Neural cell (in vitro differentiated cells): ENCODE measurements at regions not wholly inside any gene's neighbourhood (a gene's known extent, or its start where the extent isn't known, plus 50 kb on each side); places are given as distances from the start of the nearest gene placed in this dataset.

Experiments used
- H2AFZ ChIP-seq: fragments of 200-600, 300-800 bp; sonication (generic), shearing (Covaris generic); 2 replicates; pipeline ENCODE4 v1.6.0; 2014; ENCODE audit warnings: low read depth, mild to moderate bottlenecking, antibody characterized with exemption, low read length, moderate library complexity
- H3F3A ChIP-seq: fragments of 200-600 bp; shearing (Covaris generic); 2 replicates; pipeline ENCODE4 v1.6.1; 2016; ENCODE audit warnings: mild to moderate bottlenecking, moderate library complexity, mixed read lengths, antibody characterized with exemption, low read length; ENCODE audit not compliant: insufficient read depth, poor library complexity, severe bottlenecking
- H3K27ac ChIP-seq: fragments of 200-600, 300-800 bp; sonication (generic), shearing (Covaris generic); 2 replicates; pipeline ENCODE4 v1.5.1; 2014; ENCODE audit warnings: mild to moderate bottlenecking, low read length, moderate library complexity
- H3K27me3 ChIP-seq: fragments of 300-800, 200-600 bp; sonication (generic), shearing (Covaris generic); 2 replicates; pipeline ENCODE4 v1.6.0; 2014; ENCODE audit warnings: mild to moderate bottlenecking, low read depth, low read length, moderate library complexity; ENCODE audit not compliant: insufficient read depth
- H3K36me3 ChIP-seq: fragments of 300-800, 200-600 bp; sonication (generic), shearing (Covaris generic); 2 replicates; pipeline ENCODE4 v1.5.1; 2014; ENCODE audit warnings: mild to moderate bottlenecking, antibody characterized with exemption, low read length, moderate library complexity; ENCODE audit not compliant: insufficient read depth
- H3K4me2 ChIP-seq: fragments of 300-800, 200-600 bp; sonication (generic), shearing (Covaris generic); 2 replicates; pipeline ENCODE4 v1.6.0; 2014; ENCODE audit warnings: mild to moderate bottlenecking, low read length
- H3K4me3 ChIP-seq: fragments of 300-800, 200-600 bp; sonication (generic), shearing (Covaris generic); 2 replicates; pipeline ENCODE4 v1.5.1; 2014; ENCODE audit warnings: mild to moderate bottlenecking, low read length, moderate library complexity
- H3K79me2 ChIP-seq: fragments of 200-600 bp; shearing (Covaris generic); replicated peaks from 2 replicates; pipeline ENCODE4 v1.6.0; 2014; ENCODE audit warnings: mild to moderate bottlenecking, low read length, moderate library complexity; ENCODE audit not compliant: insufficient read depth
- H3K9ac ChIP-seq: fragments of 300-800, 200-600 bp; sonication (generic), shearing (Covaris generic); 2 replicates; pipeline ENCODE4 v1.6.1; 2016; ENCODE audit warnings: mild to moderate bottlenecking, low read length, mixed read lengths
- H3K9me2 ChIP-seq: fragments of 200-600 bp; shearing (Covaris generic); 2 replicates; pipeline ENCODE4 v1.6.1; 2016; ENCODE audit warnings: mild to moderate bottlenecking, low read length, mixed read lengths; ENCODE audit not compliant: insufficient read depth
- H3K9me3 ChIP-seq: fragments of 200-600, 300-800 bp; sonication (generic), shearing (Covaris generic); 2 replicates; pipeline ENCODE4 v1.6.1; 2016; ENCODE audit warnings: mild to moderate bottlenecking, mixed run types, low read length, moderate library complexity, mixed read lengths
- H4K20me1 ChIP-seq: fragments of 200-600 bp; shearing (Covaris generic); 2 replicates; pipeline ENCODE4 v1.6.1; 2016; ENCODE audit warnings: mild to moderate bottlenecking, mixed run types; ENCODE audit not compliant: insufficient read depth
- EP300 ChIP-seq: fragments of 450-650 bp; conservative IDR thresholded peaks from 2 replicates; pipeline ENCODE4 v1.6.1; 2014; ENCODE audit warnings: antibody characterized with exemption, mild to moderate bottlenecking, moderate library complexity; ENCODE audit not compliant: poor library complexity, severe bottlenecking
- EZH2 ChIP-seq: fragments of 200-600, 300-800 bp; shearing (Covaris generic), sonication (generic); IDR thresholded peaks from 2 replicates; pipeline ENCODE4 v1.6.1; 2014; ENCODE audit warnings: antibody characterized with exemption, low read length, borderline replicate concordance, mild to moderate bottlenecking; ENCODE audit not compliant: insufficient read depth, poor library complexity, severe bottlenecking
- MXI1 ChIP-seq: fragments of 450-650 bp; conservative IDR thresholded peaks from 2 replicates; pipeline ENCODE4 v1.6.1; 2014; ENCODE audit warnings: antibody characterized with exemption, mild to moderate bottlenecking; ENCODE audit not compliant: poor library complexity, severe bottlenecking
- POLR2AphosphoS5 ChIP-seq: IDR thresholded peaks from 2 replicates; pipeline ENCODE4 v1.6.1; 2012
- RAD21 ChIP-seq: fragments of 450-650 bp; conservative IDR thresholded peaks from 2 replicates; pipeline ENCODE4 v1.6.1; 2014; ENCODE audit warnings: antibody characterized with exemption, mild to moderate bottlenecking, moderate library complexity
- SMC3 ChIP-seq: fragments of 450-650 bp; conservative IDR thresholded peaks from 2 replicates; pipeline ENCODE4 v1.6.1; 2014; ENCODE audit warnings: antibody characterized with exemption, mild to moderate bottlenecking, moderate library complexity; ENCODE audit not compliant: poor library complexity
- TAF1 ChIP-seq: IDR thresholded peaks from 2 replicates; pipeline ENCODE4 v1.6.1; 2012; ENCODE audit warnings: low read depth
- TF ChIP-seq, protein P1 (sequence below): fragments of 450-650 bp; IDR thresholded peaks from 2 replicates; pipeline ENCODE4 v1.5.1; 2014; ENCODE audit warnings: antibody characterized with exemption, mild to moderate bottlenecking, moderate library complexity; ENCODE audit not compliant: poor library complexity, severe bottlenecking
- TF ChIP-seq, protein P2 (sequence below): IDR thresholded peaks from 2 replicates; pipeline ENCODE4 v1.6.1; 2012; ENCODE audit warnings: borderline replicate concordance

DNA sequence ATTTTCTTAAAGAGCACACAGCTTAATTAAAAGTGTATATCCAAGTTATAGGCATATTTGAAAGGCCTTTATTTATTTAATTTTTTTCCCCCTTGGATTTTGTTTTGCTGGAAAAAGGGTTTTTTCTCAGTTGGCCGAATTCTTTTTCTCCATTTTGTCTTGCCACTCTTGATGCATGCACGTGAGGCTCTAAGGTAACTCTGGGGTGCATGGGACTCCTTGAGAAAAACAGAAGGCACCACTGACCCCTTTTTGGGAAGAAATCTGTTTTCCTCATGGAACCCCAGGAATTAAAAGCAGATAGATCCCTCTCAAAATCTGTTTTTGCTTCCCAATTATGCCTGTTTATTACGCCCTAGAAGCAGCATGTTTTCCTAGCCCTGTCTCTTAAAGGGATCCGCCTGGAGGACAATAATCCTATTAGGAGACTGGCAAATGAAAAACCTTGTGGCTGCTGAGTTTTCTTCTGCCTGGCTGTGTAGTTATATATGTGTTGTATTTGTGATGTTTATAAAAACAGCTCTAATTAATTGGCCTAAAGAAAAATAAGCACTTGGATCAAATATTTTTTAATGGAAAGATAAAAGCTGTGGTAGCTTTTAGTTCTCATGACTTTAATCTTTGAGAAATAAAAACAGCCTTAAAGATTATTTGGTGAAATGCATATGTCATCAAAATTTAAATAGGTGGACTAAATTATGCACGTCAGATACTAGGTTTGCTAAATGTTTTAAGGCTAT, 435.1 kb upstream of the CDH9 start:
- Histone ChIP-seq H3K9ac (no peak overlapping the region), H3K27ac (no peak overlapping the region)

DNA sequence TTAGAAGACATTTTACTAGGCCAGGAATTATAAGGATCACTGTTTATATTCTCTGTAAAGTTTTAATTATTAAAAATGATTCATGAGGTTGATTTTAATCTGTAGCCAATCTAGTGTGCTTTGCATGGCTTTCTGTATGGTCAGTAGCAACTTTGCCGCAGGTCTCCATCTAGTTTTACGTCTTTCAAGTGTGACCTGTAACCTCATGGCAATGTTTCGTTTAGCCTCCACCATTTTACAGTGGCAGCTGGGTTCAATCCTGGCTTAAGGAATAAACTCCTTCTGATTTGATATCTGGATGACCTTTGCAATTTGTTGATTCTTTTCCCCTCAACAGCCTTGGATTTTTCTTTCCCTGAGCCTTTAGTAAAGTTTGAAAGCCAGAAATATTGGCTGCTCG, 434.5 kb upstream of the CDH9 start:
- H3K36me3 ChIP-seq, result no peaks in the 10 kb centered on the region
- no peak overlapping the region for H3K9ac ChIP-seq
- no peaks in the 10 kb centered on the region for H3F3A ChIP-seq
- no peaks in the 10 kb centered on the region for H3K9me3 ChIP-seq
- TF ChIP-seq EZH2 (no peak), SMC3 (no peak), MXI1 (no peak), TAF1 (no peak), EP300 (no peak), POLR2AphosphoS5 (no peak), RAD21 (no peak)
- TF ChIP-seq, protein P1, sequence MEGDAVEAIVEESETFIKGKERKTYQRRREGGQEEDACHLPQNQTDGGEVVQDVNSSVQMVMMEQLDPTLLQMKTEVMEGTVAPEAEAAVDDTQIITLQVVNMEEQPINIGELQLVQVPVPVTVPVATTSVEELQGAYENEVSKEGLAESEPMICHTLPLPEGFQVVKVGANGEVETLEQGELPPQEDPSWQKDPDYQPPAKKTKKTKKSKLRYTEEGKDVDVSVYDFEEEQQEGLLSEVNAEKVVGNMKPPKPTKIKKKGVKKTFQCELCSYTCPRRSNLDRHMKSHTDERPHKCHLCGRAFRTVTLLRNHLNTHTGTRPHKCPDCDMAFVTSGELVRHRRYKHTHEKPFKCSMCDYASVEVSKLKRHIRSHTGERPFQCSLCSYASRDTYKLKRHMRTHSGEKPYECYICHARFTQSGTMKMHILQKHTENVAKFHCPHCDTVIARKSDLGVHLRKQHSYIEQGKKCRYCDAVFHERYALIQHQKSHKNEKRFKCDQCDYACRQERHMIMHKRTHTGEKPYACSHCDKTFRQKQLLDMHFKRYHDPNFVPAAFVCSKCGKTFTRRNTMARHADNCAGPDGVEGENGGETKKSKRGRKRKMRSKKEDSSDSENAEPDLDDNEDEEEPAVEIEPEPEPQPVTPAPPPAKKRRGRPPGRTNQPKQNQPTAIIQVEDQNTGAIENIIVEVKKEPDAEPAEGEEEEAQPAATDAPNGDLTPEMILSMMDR, result no peak
- TF ChIP-seq, protein P2, sequence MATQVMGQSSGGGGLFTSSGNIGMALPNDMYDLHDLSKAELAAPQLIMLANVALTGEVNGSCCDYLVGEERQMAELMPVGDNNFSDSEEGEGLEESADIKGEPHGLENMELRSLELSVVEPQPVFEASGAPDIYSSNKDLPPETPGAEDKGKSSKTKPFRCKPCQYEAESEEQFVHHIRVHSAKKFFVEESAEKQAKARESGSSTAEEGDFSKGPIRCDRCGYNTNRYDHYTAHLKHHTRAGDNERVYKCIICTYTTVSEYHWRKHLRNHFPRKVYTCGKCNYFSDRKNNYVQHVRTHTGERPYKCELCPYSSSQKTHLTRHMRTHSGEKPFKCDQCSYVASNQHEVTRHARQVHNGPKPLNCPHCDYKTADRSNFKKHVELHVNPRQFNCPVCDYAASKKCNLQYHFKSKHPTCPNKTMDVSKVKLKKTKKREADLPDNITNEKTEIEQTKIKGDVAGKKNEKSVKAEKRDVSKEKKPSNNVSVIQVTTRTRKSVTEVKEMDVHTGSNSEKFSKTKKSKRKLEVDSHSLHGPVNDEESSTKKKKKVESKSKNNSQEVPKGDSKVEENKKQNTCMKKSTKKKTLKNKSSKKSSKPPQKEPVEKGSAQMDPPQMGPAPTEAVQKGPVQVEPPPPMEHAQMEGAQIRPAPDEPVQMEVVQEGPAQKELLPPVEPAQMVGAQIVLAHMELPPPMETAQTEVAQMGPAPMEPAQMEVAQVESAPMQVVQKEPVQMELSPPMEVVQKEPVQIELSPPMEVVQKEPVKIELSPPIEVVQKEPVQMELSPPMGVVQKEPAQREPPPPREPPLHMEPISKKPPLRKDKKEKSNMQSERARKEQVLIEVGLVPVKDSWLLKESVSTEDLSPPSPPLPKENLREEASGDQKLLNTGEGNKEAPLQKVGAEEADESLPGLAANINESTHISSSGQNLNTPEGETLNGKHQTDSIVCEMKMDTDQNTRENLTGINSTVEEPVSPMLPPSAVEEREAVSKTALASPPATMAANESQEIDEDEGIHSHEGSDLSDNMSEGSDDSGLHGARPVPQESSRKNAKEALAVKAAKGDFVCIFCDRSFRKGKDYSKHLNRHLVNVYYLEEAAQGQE, result no peak
- H4K20me1 ChIP-seq, result no peaks in the 10 kb centered on the region
- H2AFZ ChIP-seq, result no peak overlapping the region
- H3K4me3 ChIP-seq, result no peak overlapping the region
- no peak overlapping the region for H3K27ac ChIP-seq
- H3K9me2 ChIP-seq, result no peaks in the 10 kb centered on the region
- H3K27me3 ChIP-seq, result no peaks in the 10 kb centered on the region
- H3K79me2 ChIP-seq, result peaks cover 5% of the 10 kb centered on the region
- H3K4me2 ChIP-seq, result no peak overlapping the region

More for the DNA sequence above, 435.1 kb upstream of the CDH9 start:
- no peaks in the 10 kb centered on the region for H3F3A ChIP-seq
- no peaks in the 10 kb centered on the region for H4K20me1 ChIP-seq
- H3K79me2 ChIP-seq, result peaks cover 5% of the 10 kb centered on the region
- TF ChIP-seq RAD21, result no peak
- TF ChIP-seq MXI1, result no peak
- TF ChIP-seq EZH2, result no peak
- TF ChIP-seq TAF1, result no peak
- no peak for TF ChIP-seq SMC3
- H3K27me3 ChIP-seq, result no peaks in the 10 kb centered on the region
- no peak overlapping the region for H3K4me2 ChIP-seq
- H3K9me3 ChIP-seq, result no peaks in the 10 kb centered on the region
- no peaks in the 10 kb centered on the region for H3K36me3 ChIP-seq
- no peaks in the 10 kb centered on the region for H3K9me2 ChIP-seq
- H3K4me3 ChIP-seq, result no peak overlapping the region
- no peak overlapping the region for H2AFZ ChIP-seq
